Astrocyte (in vitro differentiated cells and primary cell): ENCODE measurements at regions not wholly inside any gene's neighbourhood (a gene's known extent, or its start where the extent isn't known, plus 50 kb on each side); places are given as distances from the start of the nearest gene placed in this dataset.

Experiments
- CTCF ChIP-seq: IDR thresholded peaks from 2 replicates; pipeline ENCODE4 v1.5.1; 2011; ENCODE audit warnings: low read depth, mild to moderate bottlenecking, inconsistent platforms, low read length, moderate library complexity; ENCODE audit not compliant: insufficient read depth
- EZH2 ChIP-seq: IDR thresholded peaks from 2 replicates; pipeline ENCODE4 v1.6.1; 2012; ENCODE audit warnings: mild to moderate bottlenecking, low read length, inconsistent platforms; ENCODE audit not compliant: insufficient read depth

- TF ChIP-seq EZH2 (no peak), CTCF (no peak)
Observed at GRCh38 chrX:115419069-115419468, 129.6 kb downstream of the LUZP4 start.
